Germinal center (tissue), 1 donor: ENCODE measurements at regions not wholly inside any gene's neighbourhood (a gene's known extent, or its start where the extent isn't known, plus 50 kb on each side); places are given as distances from the start of the nearest gene placed in this dataset.

ENCODE experiments used
- DNase-seq: peaks from one replicate; pipeline ENCODE4 v3.0.0; 2012; ENCODE audit warnings: mixed read lengths, low spot score

- no peak for DNase-seq
Observed at GRCh38 chr5:67297376-67297775, 100.8 kb upstream of the CD180 start.

- no peak for DNase-seq
Observed at GRCh38 chr5:67294266-67294938, 97.8 kb upstream of the CD180 start.

- no peak for DNase-seq
Observed at GRCh38 chr5:67293226-67293625, 96.6 kb upstream of the CD180 start.

DNA sequence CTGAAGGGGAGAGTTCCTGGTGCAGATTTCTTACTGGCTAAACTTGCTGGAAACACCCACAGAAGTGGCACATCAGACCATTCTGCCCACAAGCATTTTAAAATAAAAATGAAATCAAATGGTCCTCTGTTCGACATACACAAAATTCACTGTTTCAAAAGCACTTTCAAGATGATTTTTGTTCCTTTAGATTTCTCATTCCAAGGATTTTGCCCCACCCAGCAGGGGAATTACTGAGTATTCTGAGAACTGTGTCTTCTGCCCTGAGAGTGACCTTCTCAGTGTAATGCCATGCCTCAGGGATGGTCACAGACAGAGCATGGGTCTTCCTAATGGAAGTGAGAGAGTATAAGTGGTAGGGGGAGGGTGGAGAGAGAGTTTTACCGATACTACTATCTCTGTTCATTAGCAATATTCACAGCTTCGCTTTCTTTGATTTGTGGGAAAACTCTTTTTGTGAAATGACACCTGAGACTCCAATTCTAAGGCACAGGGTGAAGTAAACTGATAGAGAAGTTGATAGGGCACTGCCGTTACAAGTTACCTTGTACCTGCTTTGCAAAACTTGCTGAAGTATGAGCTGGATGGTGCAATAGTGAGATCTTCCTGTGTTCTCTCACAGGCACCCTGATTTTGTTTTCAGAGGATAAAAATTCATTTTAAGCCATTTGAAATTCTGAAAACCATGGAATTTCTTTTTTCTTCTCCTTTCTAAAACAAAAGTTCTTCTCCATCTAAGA lies 95.8 kb upstream of the CD180 start:
- no peak for DNase-seq

- no peak for DNase-seq
Observed at GRCh38 chr5:67291671-67292070, 95.1 kb upstream of the CD180 start.

DNA sequence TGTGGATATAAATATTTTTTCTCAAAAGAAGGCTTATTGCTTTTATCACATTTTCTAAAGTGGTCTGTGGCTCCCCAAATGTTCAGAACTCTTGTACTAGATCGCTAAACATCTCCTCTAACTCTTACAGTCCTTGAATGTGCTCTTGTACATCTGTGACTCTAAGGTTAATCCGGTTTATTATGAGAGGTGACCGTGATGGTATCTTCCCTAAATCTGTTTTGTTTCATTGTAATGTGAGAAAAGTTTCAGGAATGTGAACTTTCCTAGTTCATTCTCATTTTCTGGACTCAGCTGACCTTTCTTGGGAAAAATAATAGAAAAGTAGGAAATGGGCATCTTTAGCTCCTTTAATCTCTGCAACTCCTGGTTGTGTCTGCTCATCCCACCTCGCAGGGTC lies 94.5 kb upstream of the CD180 start:
- no peak for DNase-seq

GRCh38 chr5:67290655-67291054 lies 94.1 kb upstream of the CD180 start:
- DNase-seq: no peak

DNA sequence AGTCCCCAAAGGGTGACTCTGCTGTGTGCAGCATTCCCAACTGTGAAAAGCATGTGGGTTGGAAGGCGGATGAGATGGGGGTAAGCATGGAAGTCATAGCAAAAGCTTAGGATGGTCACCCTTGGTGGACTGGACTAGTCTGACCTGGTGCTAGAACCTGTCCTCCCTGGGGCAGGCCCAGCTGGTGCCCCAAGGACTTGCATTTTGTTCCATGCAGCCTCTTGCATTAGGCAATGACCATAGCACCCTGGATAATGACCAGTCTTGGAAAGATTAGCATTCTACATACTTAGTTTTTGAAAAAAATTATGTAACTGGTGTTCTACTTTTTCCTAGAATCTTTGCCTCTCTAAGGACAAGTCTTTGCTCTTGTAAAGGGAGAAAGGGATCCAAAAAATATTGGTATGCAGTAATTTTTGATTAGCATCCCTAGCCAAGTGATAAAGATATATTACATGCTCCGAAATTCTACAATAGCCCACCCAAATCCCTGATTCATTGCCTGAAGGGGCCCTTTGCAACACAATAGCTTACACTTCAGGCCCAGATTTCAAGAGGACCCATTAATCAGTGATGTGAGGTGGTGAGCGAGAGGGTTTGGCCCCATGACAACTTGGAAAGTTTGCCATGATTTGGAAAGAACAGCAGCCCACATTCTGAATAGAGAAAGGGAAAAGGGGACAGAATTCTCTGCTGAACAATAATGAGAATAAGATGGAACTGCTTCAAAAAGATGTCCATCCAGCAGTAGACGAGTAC lies 93.3 kb upstream of the CD180 start:
- no peak for DNase-seq

- no peak for DNase-seq
Observed at GRCh38 chr5:67287510-67288268, 91.1 kb upstream of the CD180 start.

GRCh38 chr5:67286006-67286405 lies 89.4 kb upstream of the CD180 start:
- DNase-seq: no peak

GRCh38 chr5:67283988-67284487 lies 87.4 kb upstream of the CD180 start:
- DNase-seq: no peak

DNA sequence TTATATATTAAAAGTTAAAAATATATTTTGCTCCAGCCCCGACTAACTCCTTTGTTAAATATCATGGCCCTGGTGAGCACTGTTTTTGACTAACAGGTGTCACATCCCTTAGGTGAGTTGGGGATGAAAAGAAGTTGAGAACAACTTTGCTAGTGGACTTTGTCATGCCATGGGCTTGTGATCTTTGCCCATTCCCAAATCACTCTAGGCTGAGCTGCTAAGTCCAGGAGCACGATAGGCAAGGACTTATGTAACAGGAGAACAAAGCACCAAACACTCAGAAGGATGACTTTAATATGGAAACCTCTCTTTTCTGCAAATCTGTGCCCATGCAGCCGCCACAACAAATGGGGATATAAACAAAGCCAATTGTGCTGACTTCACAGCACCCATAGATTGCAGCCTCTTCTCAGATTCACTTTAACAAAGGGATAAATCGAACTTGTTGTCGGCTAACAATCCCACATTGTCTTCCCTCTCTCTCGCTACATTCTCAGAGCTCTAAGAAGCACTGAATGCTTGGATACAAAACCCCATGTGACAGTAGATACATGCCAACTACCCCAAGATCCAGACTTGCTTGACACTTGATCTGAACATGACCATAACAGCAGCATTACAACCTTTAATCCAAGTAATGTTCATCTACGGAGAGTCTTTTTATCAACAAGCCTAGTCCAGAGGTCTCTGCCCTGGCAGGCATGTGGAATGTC lies 86.8 kb upstream of the CD180 start:
- DNase-seq: no peak

DNA sequence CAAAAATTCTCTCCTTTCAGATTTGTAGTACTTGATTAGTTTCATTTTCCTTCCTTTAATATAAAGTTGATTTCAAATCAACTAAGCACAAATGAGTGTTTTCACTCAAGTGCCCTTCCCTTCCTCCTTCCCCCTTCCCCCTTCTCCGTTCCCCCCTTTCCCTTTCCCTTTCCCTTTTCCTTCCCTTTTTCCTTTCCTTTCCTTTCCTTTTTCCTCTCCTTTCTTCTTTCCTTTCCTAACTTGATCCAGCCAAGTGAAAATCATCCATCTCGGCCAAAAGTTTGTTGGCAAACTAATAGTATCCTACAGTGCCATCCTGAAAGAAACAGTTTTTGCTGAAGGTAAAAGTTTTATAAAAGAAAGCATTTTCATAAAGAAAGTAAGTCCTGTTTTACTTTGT lies 85.3 kb upstream of the CD180 start:
- no peak for DNase-seq

DNA sequence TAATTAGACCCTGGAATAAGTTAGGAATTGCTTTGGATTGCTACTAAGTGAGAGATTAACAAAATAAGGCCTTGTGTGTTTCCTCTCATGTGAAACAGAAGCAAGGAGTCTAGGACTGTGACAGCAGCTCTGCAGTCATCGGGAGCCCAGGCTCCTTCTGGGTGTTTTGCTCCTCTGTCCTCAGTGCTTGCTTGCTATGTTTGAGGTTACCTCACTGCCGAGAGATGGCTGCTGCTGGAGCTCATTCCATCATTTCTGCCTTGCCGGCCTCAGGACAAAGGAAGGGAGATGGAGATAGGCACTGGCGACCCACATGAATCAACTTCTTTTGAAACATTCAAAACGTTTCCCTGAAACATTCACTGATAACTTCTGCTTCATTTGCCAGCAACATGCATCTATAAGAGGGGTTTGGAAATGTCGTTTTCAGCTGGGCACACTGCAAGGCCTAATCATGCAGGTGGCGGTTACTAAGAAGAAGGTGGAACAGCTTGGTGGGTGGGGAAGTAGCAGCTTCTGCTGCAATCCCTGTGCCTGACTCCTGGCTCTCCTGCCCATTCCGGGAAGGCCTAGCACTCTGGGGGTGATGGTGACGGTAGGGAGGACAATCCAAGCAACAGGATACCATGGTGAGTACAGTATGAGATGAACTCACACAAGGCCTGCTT lies 77.2 kb upstream of the CD180 start:
- DNase-seq: no peak

DNA sequence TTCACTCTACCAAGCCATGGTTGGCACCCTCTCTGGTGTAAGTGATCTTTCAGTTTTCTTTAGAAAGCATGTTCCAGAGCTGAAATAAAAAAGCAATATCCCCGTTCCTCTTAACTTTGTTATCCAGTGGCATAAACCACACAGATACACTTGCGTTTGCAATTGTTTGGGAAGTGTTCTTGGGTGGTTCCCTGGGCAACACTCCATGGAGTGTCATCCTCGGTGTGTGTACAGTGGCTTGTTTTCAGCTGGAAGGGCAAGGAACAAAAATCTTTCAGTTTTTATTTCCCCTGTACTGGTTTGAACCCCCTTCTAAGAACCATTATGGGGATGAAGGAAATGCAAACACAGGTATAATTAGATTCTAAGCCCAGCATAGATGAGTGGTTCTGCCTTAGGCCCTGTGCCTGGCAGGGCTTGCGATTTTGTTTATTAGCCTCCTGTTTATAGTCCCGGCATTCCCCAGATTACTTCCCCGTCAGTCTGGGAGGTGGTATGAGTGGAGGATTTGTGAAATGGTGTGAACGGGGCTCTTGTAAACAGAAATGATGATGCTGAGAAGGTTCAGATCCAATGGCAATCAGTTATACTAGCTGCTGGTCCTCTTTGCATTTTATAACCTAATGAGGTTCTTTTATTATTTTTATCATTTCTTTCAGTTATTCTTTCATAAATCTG lies 76.0 kb upstream of the CD180 start:
- no peak for DNase-seq

- no peak for DNase-seq
Observed at GRCh38 chr5:67268231-67269021, 71.8 kb upstream of the CD180 start.

- DNase-seq: no peak
Observed at GRCh38 chr5:67267512-67268216, 71.1 kb upstream of the CD180 start.

DNA sequence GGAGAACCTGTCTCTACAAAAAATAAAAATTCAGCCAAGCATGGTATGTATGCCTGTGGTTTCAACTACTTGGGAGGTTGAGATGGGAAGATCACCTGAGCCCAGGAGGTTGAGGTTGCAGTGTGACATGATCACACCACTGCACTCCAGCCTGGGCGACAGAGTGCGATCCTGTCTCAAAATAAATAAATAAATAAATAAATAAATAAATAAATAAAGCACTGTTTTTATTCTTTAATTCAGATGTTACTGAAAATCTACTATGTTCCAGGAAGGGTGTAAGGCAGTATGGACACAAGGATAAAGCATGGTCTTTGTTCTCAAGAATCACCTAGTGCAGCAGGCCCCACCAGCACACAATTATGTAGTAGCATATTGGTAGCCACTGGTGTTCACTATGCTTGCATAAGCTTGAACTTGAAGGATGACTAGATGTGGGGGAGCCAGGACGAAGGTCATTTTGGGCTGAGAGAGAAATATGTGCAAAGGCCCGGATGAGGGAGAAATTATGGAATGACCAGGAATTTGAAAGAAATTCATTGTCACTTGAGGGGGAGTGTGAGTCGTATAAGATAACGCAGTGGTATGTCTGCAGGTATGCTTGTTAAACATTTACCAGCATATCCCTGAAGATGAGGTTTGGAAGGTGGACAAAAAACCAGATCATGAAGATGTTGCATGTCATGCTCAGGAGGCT lies 70.2 kb upstream of the CD180 start:
- no peak for DNase-seq
